Epithelial cell of prostate (primary cell): ENCODE measurements at regions not wholly inside any gene's neighbourhood (a gene's known extent, or its start where the extent isn't known, plus 50 kb on each side); places are given as distances from the start of the nearest gene placed in this dataset.
"Not testable (repeated sequence)": the region's sequence is repeated elsewhere in the genome, so short reads cannot be mapped to it uniquely, and the experiment has no call there.

Source experiments
- DNase-seq: peaks from one replicate; pipeline ENCODE4 v3.0.0-alpha.2; 2011; ENCODE audit warnings: low read depth, low spot score
- H3K27ac ChIP-seq: fragments of 450-650 bp; 2 replicates; pipeline ENCODE4 v1.5.1; 2017; ENCODE audit warnings: mild to moderate bottlenecking

DNA sequence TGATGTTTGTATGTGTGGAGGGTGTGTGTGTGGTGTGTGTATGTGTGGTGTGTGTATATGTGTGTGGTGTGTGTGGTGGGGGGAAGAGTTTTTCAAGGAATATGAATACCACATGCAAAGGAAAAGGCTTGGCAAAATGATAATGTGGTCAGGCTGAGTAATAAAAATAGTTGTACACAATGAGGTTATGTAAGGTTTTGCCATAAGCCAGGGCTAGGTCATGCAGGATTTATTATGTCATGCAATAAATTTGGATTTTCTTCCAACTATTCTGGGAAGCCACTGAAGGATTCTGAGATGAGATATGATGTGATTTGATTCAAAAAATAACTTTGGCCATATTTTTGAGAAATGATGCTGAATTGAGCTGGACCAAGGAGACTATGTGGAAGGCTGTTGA is 1191.6 kb upstream of the SEL1L start:
- no peak overlapping the region for H3K27ac ChIP-seq
- no peak for DNase-seq

DNA sequence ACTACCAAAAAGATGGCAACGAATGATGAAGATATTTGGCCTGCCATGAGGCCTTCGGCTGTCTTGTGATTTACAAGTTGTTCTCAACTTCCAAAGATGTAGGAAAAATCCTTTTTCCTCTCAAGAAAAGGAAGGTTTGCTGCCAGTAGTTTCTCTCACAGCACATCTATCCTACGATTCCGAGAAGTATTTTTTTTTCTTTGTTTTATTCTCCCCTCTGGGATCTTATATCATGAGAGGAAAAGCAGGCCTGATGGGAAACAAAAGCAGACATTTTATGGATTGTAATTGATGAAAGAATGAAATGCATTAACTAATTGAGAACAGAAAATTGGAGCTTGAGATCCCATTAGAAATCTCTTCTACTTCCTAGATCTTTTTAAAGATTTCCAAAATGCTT is 1197.9 kb upstream of the SEL1L start:
- no peak for DNase-seq
- no peak overlapping the region for H3K27ac ChIP-seq

DNA sequence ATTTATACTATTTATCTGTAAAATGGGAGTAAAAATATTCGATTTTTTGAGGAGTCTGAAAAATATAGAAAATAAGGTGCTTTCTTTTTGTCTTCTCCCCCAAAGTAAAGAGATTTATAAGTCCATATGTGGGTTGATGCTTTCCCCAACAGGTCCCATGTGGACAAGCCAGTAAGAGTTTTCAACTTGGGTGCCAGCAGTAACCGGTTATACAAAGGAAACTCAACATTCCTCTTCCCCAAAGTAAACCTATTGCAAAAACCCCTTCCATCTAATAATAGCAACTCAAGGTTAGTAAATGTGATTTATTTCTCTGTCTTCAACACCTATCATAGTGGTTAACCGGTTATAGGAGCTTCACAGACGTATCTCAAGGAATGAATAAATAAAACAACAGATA is 1206.9 kb upstream of the SEL1L start:
- DNase-seq: no peak
- no peak overlapping the region for H3K27ac ChIP-seq

DNA sequence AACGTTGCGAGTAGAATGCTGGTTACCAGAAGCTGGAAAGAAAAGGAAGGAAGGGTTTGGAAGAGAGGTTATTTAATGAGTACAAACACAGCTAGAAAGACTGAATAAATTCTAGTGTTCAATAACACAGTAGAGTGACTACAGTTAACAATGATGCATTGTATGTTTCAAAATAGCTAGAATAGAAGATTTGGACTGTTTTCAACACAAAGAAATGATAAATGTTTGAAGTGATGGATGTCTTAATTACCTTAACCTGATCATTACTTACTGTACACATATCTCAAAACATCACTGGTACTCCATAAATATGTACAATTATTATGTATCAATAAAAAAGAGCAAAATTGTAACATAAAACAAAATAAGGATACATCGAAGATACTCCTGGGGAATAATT is 1221.8 kb upstream of the SEL1L start:
- no peak for DNase-seq
- no peak overlapping the region for H3K27ac ChIP-seq

DNA sequence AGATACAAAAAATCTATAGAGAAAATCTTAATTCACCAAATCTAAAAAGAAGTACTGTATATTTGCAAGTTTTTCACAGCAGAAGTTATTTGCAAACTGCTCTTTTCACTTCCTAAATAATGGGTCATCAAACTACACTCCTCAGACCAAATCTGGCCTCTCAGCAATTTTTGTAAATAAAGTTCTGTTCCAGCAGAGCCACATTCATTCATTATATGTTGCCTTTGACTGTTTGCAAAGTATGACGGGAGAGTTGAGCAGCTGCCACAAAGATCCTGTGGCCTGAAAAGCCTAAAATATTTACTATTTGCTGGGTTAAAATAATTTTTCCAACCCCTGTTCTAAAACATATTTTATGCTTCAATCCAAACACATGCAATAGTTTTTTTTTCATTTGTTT is 1222.3 kb upstream of the SEL1L start:
- DNase-seq: no peak
- no peak overlapping the region for H3K27ac ChIP-seq

DNA sequence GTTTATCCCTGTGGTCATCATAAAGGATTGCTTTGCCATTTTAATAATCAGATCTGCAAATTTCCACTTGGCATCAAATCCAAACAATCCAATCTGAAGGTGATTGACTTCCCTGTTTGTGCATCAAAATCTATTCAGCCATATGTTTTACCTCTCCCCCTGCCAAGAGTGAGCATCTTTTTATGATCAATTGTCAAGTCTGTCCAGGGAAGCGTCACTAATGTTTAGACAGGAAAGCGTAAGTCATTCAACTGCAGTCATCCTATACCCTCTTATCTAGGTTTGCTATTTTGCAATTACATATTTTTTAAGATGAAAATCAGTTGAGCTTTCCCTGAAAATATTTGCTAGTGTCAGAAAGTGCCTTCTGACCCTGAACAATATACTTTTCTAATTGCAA is 1224.1 kb upstream of the SEL1L start:
- H3K27ac ChIP-seq: no peak overlapping the region
- DNase-seq: no peak

DNA sequence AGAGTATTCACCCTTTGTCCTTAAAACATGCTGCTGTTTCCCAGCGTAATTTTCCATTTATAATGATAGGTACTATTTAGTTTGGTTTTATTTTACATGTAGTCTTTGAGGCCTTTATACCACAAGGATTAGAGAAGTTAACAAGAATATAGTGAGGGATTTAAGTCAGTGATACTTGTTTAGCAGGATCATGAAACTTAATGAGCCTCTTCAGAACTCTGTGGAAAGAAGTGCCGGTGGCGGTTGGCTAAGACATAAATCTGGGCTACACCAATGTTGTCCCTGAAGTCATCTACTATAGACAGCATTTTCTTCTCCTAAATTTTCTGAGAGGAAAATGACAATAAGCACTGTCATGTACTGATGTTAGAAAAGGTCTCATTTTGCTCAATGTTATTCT is 1226.0 kb upstream of the SEL1L start:
- H3K27ac ChIP-seq: no peak overlapping the region
- DNase-seq: no peak

DNA sequence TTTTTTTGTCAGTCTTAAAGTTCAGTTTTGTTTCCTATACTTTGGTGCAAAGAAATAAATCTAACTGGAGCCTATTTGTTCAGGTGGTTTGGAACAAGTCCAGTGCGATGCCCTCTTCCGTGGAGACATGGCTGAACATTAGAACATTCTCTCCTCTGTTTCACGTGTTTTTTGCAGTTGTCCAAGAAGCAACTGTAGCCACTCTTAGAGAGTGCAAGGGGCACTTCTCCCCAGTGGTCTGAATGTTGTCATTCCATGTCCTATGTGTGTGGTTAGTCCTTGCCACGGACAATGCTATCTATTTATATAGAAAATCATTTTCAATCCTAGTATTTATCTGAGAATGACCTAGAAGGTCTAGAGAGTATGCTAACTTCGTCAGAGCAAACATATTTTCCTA is 1232.5 kb upstream of the SEL1L start:
- no peak for DNase-seq
- H3K27ac ChIP-seq: no peak overlapping the region

DNA sequence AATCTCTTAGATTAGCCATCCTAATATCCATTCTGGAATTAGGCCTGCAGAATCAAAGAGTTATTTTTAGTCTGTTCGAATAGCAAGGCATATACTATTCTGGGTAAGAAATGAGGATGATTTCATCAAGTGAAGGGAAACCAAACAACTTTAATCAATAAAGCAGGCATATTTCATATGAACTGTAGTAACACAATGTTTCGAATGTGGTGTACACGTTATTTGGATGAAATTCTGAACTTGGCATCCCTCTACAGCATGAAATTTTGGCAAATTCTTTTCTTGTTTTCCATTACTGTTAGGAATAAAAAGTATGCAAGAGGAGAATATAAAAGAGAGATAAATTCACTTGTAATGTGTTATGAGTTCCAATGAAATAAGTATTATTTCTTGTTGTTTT is 1233.3 kb upstream of the SEL1L start:
- no peak overlapping the region for H3K27ac ChIP-seq
- no peak for DNase-seq

DNA sequence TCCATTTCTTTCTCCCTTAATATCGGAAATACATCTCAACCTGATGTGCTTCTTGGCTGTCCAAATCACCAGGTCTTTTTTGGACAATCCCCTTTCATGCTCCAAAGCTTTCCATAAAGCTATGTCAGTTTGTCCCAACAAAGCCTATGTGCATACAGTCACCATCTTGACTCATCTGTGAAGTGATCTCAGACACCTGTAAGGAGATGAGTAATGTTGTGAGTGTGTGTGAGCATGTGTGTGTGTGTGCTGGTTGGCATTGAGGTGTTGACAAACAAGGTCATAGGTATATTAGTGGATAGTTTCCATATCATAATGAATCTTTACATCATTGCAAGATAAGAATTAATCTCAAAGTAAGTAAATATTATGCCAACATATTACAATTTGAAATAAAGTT is 1243.3 kb upstream of the SEL1L start:
- peak; percentile 44 for DNase-seq
- no peak overlapping the region for H3K27ac ChIP-seq

DNA sequence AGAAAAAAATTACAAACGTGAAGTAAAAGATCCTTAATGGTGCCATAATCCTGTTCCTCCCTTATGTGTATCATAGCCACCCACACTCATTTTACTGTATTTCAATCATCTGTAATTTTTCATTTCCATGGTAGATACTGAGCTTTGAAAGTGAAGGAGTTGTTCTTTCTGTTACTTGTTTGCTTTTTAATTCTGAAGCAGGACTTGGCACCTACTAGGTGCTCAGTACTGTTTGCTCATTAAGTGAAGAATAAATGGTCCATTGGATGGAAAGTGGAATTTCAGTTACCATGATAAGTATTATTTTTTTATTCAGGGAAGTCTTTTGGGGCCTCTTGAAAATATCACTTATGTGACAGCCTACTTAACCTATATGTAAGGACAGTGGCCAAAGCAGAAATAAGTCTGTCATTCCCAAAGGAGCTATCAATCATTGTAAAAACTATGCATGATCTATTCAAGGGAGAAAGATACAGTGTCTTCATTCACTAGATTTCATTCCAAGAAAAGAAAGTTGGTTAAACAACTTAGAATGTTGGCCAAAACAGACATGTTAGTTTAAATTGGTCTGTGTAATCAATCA is 1244.4 kb upstream of the SEL1L start:
- H3K27ac ChIP-seq: no peak overlapping the region
- DNase-seq: no peak

DNA sequence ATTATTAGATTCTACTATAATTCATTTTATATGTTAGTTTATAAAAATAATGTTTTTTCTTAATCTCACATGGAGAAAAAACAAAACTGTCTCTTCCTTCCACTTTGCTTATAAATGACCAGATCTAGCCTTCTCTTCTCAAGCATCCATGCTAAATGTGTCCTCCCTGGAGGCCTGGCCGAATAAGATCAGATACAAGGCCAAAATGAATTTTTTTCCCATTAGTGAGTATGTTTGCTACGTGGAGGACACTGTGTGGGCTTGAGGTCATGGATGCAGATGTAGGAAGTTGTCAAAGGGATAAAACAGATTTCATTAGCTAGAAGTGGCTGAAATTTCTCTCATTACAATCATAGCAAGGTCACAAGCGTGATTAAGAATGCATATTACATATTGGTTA is 1244.9 kb upstream of the SEL1L start:
- DNase-seq: no peak
- no peak overlapping the region for H3K27ac ChIP-seq

DNA sequence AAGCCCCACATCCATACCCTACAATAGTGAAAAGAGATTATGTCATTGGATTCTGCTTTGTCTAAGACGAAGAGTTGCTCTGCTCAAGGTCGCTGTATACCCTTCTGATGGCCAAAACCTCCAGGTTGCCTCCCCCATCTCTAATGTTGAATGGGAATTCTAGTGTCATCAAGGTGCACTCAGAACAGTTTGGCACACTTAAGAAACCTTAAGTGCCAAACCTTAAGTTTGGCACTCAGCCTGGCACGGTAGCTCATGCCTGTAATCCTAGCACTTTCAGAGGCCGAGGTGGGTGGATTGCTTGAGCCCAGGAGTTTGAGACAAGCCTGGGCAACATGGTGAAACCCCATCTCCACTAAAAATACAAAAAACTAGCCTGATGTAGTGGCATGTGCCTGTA is 1245.6 kb upstream of the SEL1L start:
- DNase-seq: no peak
- no peak overlapping the region for H3K27ac ChIP-seq

DNA sequence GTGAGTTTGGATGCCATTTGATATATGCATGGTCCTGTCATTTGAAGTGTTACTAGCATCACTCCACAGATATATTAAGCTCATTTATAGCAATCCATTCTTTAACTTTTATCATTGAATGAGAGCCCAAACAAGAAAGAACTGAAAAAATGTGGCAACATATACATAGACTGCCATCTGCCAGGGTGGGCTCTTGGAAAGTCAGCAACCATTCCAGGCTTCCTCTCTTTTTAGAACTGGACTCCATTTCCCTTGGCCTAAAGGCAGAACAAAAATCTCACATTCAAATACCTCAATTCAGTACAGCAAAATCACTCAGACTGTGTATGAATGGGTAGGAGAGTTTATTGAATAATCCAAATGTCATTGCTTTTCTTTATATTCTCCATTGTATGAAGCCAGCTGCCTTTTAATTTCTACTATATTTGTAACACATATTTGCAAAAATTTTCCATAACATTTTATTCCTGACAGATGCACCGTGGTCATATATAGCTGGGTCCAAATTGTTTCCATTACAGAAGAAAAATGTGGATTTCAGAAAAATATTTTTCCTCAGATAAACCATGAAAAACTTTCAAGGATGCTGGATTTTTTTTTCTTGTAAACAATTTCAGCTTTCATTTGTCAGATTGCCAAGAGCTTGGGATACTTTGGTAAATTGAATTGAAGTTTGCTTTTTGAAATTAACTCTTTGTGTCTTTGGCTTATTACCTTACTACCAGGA is 1252.3 kb upstream of the SEL1L start:
- no peak for DNase-seq
- H3K27ac ChIP-seq: no peak overlapping the region

DNA sequence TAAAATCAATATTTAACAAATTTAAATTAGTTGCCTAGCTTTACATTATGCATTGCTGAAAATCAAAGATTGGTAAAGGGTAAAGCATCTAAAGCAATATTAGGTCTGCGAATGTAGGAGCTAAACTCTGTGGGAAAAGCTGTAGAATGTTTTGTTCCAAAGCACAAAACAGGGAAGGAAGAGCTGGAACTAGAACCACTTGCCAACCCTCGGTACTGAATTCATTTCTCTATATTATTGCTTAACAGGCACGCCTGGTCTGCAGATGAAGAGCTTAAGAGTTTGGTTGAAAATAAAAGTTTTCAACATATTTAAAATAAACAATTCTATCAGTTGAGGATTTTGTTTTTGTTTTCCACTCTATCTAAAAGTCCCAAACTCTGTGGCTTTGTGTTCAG is 1252.8 kb upstream of the SEL1L start:
- H3K27ac ChIP-seq: no peak overlapping the region
- no peak for DNase-seq

DNA sequence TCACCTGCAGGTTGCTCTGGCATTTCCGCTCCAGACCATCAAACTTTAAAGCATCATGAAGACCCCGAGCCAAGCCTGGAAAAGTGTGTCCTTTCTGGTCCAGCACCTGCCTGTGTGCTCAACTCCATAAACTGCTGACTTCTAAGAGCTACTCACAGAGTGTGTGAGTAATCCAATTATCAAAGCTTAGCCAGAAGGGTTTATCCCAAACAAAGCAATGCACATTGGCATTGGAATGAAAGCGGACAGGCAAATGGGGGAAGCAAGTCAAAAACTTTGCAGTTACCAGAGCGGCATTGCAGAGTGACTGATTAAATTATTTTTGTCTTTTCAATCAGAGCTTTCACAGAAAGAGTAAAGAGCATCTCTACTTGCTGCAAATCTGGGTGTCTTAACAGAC is 1262.4 kb upstream of the SEL1L start:
- H3K27ac ChIP-seq: no peak overlapping the region
- no peak for DNase-seq

DNA sequence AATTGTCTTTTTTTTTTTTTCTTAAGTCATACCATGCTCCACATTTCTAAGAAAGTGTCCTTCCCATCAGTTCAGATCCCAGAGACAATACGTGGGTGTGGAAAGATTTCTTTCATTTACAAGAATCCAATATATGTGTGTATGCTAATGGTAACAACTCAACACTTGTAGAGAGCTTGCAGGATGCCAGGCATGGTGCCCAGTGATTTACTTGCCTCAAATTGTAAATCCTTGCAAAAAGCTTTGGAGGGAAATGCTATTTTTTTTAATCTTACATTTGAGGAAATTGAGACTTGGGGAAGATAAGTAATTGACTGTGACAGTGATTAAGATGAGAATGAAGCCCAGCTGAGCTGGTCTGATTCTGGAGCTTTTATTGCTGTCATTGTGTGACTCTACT is 1264.6 kb upstream of the SEL1L start:
- no peak for DNase-seq
- H3K27ac ChIP-seq: no peak overlapping the region

DNA sequence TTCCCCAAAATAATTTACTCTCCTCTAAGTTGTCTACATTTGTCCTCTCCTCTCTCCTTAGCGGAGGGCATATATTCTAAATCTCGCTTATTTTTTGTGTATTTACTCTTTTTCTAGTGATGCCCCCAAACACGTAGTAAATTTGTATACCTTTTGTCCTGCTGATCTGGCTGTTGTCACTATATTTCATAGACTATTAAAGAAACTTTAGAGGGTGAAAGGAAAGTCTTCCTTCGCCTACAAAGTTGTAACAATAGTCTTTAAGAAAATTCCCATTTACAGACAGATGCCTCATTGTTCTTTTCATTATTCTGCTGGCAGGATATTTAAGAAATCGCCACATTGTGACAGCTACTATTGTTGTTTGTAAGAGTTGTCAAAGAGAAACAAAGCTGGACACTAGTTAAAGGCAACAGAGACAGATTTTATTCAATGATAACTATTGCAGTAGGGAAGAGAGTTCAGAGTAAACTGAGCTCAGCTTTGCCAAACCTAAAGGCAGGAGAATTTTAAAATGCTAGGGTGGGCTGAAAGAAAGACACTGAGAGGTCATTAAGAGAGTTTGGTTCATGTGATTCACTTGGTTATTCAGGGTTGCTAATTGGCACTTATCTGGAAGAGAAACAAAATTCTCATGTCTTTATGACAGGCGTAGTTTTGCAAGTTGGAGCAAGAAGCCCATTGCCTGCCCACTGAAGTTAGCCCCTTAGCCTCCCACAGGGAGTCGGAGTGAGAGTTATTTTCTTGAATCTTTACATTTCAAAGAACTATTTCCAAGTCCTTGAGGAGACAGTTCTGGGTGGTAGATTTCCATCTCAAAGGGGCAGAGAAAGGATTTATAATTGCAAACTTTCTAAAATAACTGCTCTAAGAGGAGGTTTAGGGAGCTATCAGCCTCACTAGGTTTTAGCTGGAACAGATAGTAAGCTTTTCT is 1272.5 kb upstream of the SEL1L start:
- no peak for DNase-seq
- H3K27ac ChIP-seq: no peak overlapping the region

DNA sequence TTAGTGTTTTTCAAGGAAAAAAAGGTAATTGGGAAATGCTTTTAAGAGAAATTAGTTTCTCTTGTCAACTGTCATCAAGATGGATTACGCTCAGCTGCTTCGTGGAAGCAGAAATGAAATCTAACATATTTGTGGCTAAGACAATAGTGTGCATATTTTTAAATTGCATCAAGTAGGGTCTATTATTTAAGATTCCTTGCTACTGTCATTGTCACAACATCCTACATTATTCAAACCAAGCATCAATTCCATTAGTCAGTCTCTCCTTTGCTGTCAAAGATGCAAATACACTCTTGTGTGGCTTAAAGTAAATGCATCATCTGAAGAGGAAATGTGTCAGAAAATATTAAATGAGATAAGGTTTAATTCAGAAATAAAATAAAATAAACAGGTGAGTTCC is 1277.6 kb upstream of the SEL1L start:
- H3K27ac ChIP-seq: no peak overlapping the region
- DNase-seq: no peak

DNA sequence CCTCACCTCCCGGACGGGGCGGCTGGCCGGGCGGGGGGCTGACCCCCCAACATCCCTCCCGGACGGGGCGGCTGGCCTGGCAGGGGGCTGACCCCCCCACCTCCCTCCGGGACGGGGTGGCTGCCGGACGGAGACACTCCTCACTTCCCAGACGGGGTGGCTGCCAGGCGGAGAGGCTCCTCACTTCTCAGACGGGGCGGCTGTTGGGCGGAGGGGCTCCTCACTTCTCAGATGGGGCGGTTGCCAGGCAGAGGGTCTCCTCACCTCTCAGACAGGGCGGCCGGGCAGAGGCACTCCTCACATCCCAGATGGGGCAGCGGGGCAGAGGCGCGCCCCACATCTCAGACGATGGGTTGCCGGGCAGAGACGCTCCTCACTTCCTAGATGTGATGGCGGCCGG is 1280.7 kb upstream of the SEL1L start:
- H3K27ac ChIP-seq: not testable (repeated sequence)

DNA sequence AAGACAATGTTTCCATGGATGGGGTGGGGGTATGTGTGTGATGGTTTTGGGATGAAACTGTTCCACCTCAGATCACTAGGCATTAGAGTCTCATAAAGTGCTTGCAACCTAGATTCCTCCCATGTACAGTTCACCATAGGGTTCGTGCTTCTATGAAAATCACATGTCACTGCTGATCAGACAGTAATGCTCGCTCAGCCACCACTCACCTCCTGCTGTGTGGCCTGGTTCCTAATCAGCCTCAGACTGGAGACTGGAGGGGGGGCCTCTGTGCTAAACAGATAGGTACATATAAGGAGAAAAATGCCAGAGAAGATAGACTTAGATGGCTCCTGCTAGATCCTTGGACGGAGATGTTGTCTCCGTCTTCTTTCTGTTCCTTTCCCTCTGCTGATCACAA is 1296.9 kb upstream of the SEL1L start:
- H3K27ac ChIP-seq: no peak overlapping the region

More for the DNA sequence above, 1280.7 kb upstream of the SEL1L start:
- DNase-seq: not testable (repeated sequence)

More for the DNA sequence above, 1296.9 kb upstream of the SEL1L start:
- DNase-seq: no peak
